RWPE2 (cell line): ENCODE measurements at regions not wholly inside any gene's neighbourhood (a gene's known extent, or its start where the extent isn't known, plus 50 kb on each side); places are given as distances from the start of the nearest gene placed in this dataset.

Experiments
- ATAC-seq: fragments of 200-7000 bp; cut with Tn5 transposase; 3 replicates; pipeline ENCODE4 v1.9.1; 2021; ENCODE audit warnings: low read depth
- DNase-seq: peaks from one replicate; pipeline ENCODE4 v3.0.0-alpha.2; 2020; ENCODE audit warnings: low spot score
- H3K27ac ChIP-seq: fragments of 450-650 bp; 2 replicates; pipeline ENCODE4 v1.5.1; 2017; ENCODE audit warnings: mild to moderate bottlenecking; ENCODE audit not compliant: poor library complexity, severe bottlenecking
- H3K27me3 ChIP-seq: fragments of 250-450 bp; sonication (Bioruptor Pico); 2 replicates; pipeline ENCODE4 v1.5.1; 2021; ENCODE audit warnings: mild to moderate bottlenecking, moderate library complexity; ENCODE audit not compliant: insufficient read depth, poor library complexity, severe bottlenecking
- H3K36me3 ChIP-seq: fragments of 250-450 bp; sonication (Bioruptor Pico); 2 replicates; pipeline ENCODE4 v1.5.1; 2020; ENCODE audit warnings: low read depth, mild to moderate bottlenecking, moderate library complexity
- H3K4me1 ChIP-seq: fragments of 250-450 bp; sonication (Bioruptor Pico); 2 replicates; pipeline ENCODE4 v1.5.1; 2021; ENCODE audit warnings: mild to moderate bottlenecking, moderate library complexity; ENCODE audit not compliant: insufficient read depth, poor library complexity, severe bottlenecking
- H3K4me3 ChIP-seq: fragments of 250-450 bp; sonication (Bioruptor Pico); 2 replicates; pipeline ENCODE4 v1.5.1; 2021; ENCODE audit warnings: mild to moderate bottlenecking, moderate library complexity; ENCODE audit not compliant: severe bottlenecking
- H3K9me3 ChIP-seq: fragments of 250-450 bp; sonication (Bioruptor Pico); 2 replicates; pipeline ENCODE4 v1.5.1; 2021; ENCODE audit warnings: mild to moderate bottlenecking, moderate library complexity; ENCODE audit not compliant: severe bottlenecking
- CTCF ChIP-seq: fragments of 450-650 bp; IDR thresholded peaks from one replicate; pipeline ENCODE4 v1.5.1; 2017; ENCODE audit warnings: mild to moderate bottlenecking, moderate library complexity; ENCODE audit not compliant: poor library complexity, severe bottlenecking

GRCh38 chr18:73741946-73742345 is 405.7 kb downstream of the FBXO15 start:
- peaks cover 27% of the 10 kb centered on the region for H3K4me1 ChIP-seq
- TF ChIP-seq CTCF = no peak
- H3K36me3 ChIP-seq = no peaks in the 10 kb centered on the region
- H3K9me3 ChIP-seq = no peaks in the 10 kb centered on the region
- no peak overlapping the region for H3K4me3 ChIP-seq
- ATAC-seq (peak; percentile 85), DNase-seq (no peak)
- no peaks in the 10 kb centered on the region for H3K27me3 ChIP-seq
- peak overlapping the region; percentile 55 for H3K27ac ChIP-seq

GRCh38 chr18:73739098-73739497 is 408.5 kb downstream of the FBXO15 start:
- H3K27me3 ChIP-seq = no peaks in the 10 kb centered on the region
- DNase-seq = no peak
- no peak for TF ChIP-seq CTCF
- peaks cover 27% of the 10 kb centered on the region for H3K4me1 ChIP-seq
- H3K4me3 ChIP-seq = no peak overlapping the region
- no peak overlapping the region for H3K27ac ChIP-seq
- H3K9me3 ChIP-seq = no peaks in the 10 kb centered on the region
- H3K36me3 ChIP-seq = no peaks in the 10 kb centered on the region
- ATAC-seq = no peak

GRCh38 chr18:73737990-73738389 is 409.6 kb downstream of the FBXO15 start:
- H3K36me3 ChIP-seq = no peaks in the 10 kb centered on the region
- H3K27ac ChIP-seq = no peak overlapping the region
- ATAC-seq (no peak), DNase-seq (no peak)
- H3K27me3 ChIP-seq = no peaks in the 10 kb centered on the region
- no peak overlapping the region for H3K4me3 ChIP-seq
- no peak for TF ChIP-seq CTCF
- H3K9me3 ChIP-seq = no peaks in the 10 kb centered on the region
- peaks cover 27% of the 10 kb centered on the region for H3K4me1 ChIP-seq

- DNase-seq (no peak), ATAC-seq (no peak)
- Histone ChIP-seq H3K4me3 (no peak overlapping the region), H3K27me3 (no peaks in the 10 kb centered on the region), H3K4me1 (peaks cover 13% of the 10 kb centered on the region), H3K36me3 (no peaks in the 10 kb centered on the region), H3K9me3 (no peaks in the 10 kb centered on the region), H3K27ac (no peak overlapping the region)
- TF ChIP-seq CTCF = no peak
These were observed 411.8 kb downstream of the FBXO15 start for GRCh38 chr18:73735836-73736235.

- Histone ChIP-seq H3K36me3 (no peaks in the 10 kb centered on the region), H3K4me1 (peaks cover 6% of the 10 kb centered on the region), H3K9me3 (no peaks in the 10 kb centered on the region), H3K4me3 (no peak overlapping the region), H3K27ac (no peak overlapping the region), H3K27me3 (no peaks in the 10 kb centered on the region)
- no peak for DNase-seq
- TF ChIP-seq CTCF = no peak
- ATAC-seq = no peak
These were observed 413.8 kb downstream of the FBXO15 start for GRCh38 chr18:73733806-73734314.
